T-helper 2 cell (primary cell): ENCODE measurements at regions not wholly inside any gene's neighbourhood (a gene's known extent, or its start where the extent isn't known, plus 50 kb on each side); places are given as distances from the start of the nearest gene placed in this dataset.

Experiments used
- DNase-seq, 5 experiments: peaks; one replicate each; pipeline versions ENCODE4 v3.0.0 to v3.0.0-alpha.2; 2012 to 2022

- DNase-seq, result no peak
Measured at GRCh38 chr1:22267413-22268175, 124.7 kb upstream of the WNT4 start.

GRCh38 chr1:22268327-22268726, 125.4 kb upstream of the WNT4 start:
- DNase-seq, result no peak

GRCh38 chr1:22271847-22272801, 129.2 kb upstream of the WNT4 start:
- DNase-seq, result no peak

GRCh38 chr1:22273686-22274681, 131.1 kb upstream of the WNT4 start:
- DNase-seq, result no peak

GRCh38 chr1:22275167-22275566, 132.3 kb upstream of the WNT4 start:
- no peak for DNase-seq

GRCh38 chr1:22275626-22276395, 132.9 kb upstream of the WNT4 start:
- DNase-seq, result peak in 2 of 5 experiments; percentile 12 to 21

- no peak for DNase-seq
Measured at GRCh38 chr1:22276396-22276748, 133.5 kb upstream of the WNT4 start.

- DNase-seq, result no peak
Measured at GRCh38 chr1:22277662-22278061, 134.8 kb upstream of the WNT4 start.

GRCh38 chr1:22279735-22280134, 136.8 kb upstream of the WNT4 start:
- no peak for DNase-seq

- no peak for DNase-seq
Measured at GRCh38 chr1:22280526-22280925, 137.6 kb upstream of the WNT4 start.

- no peak for DNase-seq
Measured at GRCh38 chr1:22281521-22282363, 138.8 kb upstream of the WNT4 start.

- no peak for DNase-seq
Measured at GRCh38 chr1:22282364-22282995, 139.6 kb upstream of the WNT4 start.

GRCh38 chr1:22283596-22283995, 140.7 kb upstream of the WNT4 start:
- no peak for DNase-seq

- no peak for DNase-seq
Measured at GRCh38 chr1:22284236-22284635, 141.3 kb upstream of the WNT4 start.

- DNase-seq, result no peak
Measured at GRCh38 chr1:22284906-22285548, 142.1 kb upstream of the WNT4 start.

- DNase-seq, result no peak
Measured at GRCh38 chr1:22285549-22286396, 142.9 kb upstream of the WNT4 start.

- DNase-seq, result no peak
Measured at GRCh38 chr1:22286491-22286890, 143.6 kb upstream of the WNT4 start.

GRCh38 chr1:22287273-22287672, 144.4 kb upstream of the WNT4 start:
- DNase-seq, result no peak
